ENCODE measurements at regions not wholly inside any gene's neighbourhood (a gene's known extent, or its start where the extent isn't known, plus 50 kb on each side); places are given as distances from the start of the nearest gene placed in this dataset.

DNA sequence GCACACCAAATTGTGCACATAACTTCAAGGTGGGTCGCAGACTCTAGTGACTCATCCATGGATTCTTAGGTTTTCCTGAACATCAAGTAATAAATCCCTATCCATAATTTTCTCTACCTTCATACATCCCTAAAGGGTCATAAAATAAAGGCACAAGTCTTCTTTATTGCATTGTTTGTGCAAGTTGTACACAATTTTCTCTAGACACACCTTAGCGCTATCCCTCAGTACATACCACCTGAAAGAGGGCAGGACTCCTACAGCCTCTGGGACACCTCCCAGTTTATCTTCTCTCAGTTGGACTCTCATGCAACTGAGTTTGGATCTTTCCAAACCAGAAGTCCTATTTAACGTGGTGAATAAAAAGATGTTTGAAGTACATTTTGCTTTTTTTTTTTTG lies 168.5 kb upstream of the BMP4 start:
- no peak for DNase-seq (ENCODE audit: low read depth)
- no peak overlapping the region for H3K4me3 ChIP-seq (ENCODE audit: low read depth, low read length)
- TF ChIP-seq, protein P1, sequence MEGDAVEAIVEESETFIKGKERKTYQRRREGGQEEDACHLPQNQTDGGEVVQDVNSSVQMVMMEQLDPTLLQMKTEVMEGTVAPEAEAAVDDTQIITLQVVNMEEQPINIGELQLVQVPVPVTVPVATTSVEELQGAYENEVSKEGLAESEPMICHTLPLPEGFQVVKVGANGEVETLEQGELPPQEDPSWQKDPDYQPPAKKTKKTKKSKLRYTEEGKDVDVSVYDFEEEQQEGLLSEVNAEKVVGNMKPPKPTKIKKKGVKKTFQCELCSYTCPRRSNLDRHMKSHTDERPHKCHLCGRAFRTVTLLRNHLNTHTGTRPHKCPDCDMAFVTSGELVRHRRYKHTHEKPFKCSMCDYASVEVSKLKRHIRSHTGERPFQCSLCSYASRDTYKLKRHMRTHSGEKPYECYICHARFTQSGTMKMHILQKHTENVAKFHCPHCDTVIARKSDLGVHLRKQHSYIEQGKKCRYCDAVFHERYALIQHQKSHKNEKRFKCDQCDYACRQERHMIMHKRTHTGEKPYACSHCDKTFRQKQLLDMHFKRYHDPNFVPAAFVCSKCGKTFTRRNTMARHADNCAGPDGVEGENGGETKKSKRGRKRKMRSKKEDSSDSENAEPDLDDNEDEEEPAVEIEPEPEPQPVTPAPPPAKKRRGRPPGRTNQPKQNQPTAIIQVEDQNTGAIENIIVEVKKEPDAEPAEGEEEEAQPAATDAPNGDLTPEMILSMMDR (IDR thresholded peaks at IDR 0.05; ENCODE audit: low read depth, low read length, missing control alignments): no peak

DNA sequence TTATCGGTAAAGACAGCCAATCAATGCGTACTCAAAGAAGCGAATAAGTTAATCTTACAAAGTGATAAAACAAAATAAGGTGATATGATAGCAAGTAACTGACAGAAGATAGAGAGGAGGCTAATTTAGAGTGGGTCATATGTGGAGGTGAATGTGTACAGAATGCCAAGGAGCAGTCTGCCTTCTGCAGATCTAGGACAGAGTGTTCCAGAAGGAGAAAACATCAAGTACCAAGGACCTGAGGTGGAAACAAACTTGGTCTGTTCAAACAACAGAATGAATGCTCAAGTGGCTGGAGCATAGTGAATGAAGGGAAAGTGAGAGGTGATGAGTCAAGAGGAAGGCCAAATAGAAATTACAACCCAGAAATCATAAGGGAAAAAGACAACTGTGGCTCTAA lies 170.3 kb upstream of the BMP4 start:
- no peak overlapping the region for H3K4me3 ChIP-seq (ENCODE audit: low read depth, low read length)
- TF ChIP-seq, protein P1 (IDR thresholded peaks at IDR 0.05; ENCODE audit: low read depth, low read length, missing control alignments): no peak
- DNase-seq (ENCODE audit: low read depth): no peak

DNA sequence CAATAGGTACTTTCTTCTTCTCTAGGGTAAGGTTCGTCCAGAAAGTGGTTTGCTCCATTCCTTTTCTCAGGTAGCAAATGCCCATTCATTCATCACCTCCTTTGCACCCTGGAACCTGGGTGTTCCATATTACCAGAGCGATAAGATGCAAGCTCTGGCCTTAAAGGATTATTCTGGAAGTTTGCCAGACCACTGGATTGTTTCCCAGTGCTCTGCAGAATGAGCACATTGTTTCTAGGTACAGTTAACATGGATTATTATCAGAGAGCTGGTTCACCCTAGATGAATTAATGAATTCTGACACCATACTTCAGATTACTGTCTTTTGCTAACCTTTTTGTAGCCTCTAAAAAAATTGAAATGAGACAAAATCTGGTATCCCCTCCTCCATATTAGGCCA lies 170.9 kb upstream of the BMP4 start:
- DNase-seq (ENCODE audit: low read depth): no peak
- TF ChIP-seq, protein P1 (IDR thresholded peaks at IDR 0.05; ENCODE audit: low read depth, low read length, missing control alignments): no peak
- H3K4me3 ChIP-seq (ENCODE audit: low read depth, low read length): no peak overlapping the region

DNA sequence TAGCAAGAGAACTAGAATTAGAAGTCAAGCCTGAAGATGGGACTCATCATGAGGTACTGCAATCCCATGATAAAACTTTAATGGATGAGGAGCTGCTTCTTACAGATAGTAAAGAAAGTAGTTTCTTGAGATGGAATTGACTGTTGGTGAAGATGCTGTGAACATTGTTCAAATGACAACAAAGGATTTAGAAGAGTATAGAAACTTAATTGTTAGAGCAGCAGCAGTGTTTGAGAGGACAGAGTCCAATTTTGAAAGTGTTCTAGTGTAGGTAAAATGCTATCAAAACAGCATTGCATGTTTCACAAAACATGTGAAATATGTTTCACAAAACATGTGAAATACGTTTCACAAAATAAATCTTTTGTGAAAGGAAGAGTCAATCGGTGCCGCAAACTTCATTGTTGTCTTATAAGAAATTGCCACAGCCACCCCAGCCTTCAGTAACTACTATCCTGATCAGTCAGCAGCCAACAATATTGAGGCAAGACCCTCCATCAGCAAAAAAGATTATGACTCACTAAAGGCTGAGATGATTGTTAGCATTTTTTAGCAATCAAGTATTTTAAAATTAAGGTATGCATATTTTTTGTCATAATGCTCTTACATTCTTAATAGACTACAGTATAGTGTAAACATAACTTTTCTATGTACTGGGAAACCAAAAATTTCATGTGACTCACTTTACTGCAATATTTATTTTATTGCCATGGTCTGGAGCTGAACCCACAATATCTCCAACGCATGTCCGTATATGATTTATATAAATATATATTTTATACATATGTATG lies 173.4 kb upstream of the BMP4 start:
- TF ChIP-seq, protein P1 (IDR thresholded peaks at IDR 0.05; ENCODE audit: low read depth, low read length, missing control alignments): no peak
- no peak for DNase-seq (ENCODE audit: low read depth)
- H3K4me3 ChIP-seq (ENCODE audit: low read depth, low read length): no peak overlapping the region

DNA sequence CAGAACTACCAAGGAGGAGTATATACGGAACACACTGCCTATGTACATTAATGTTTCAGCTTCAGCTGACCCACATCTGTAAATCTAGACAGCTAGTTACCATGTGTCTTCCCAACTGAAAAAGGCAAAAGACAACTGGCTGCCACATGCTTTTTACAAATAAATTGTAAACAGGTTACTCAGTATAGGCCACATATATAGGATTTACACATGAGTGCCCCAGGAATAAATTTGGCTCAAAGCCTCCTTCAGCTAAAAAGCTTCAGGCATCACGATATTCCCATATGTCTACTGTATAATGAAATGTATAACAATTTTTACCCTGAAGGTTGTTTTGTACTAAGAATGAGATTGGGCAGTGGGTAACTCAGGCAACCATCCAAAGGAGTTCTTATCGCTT lies 175.9 kb upstream of the BMP4 start:
- no peak for DNase-seq (ENCODE audit: low read depth)
- no peak overlapping the region for H3K4me3 ChIP-seq (ENCODE audit: low read depth, low read length)
- TF ChIP-seq, protein P1 (IDR thresholded peaks at IDR 0.05; ENCODE audit: low read depth, low read length, missing control alignments): no peak

DNA sequence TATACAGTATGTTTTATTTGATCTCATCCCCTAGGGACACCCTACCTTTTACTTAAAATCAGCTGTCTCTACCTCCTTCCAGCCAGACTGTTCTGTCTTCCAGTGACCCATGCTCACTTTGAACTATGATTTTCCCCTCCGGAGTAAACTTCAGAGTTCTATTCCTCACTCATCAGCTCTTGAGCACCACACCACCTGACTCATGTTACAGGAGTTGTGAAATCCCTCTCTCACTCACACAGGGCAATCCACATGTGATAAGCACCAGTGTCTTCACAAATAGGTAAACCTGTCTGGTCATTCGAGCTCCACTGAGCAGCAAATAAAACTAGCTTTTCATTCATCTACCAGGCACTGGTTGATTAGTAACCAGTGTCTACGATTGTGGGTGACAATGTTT lies 177.3 kb upstream of the BMP4 start:
- no peak for DNase-seq (ENCODE audit: low read depth)
- TF ChIP-seq, protein P1 (IDR thresholded peaks at IDR 0.05; ENCODE audit: low read depth, low read length, missing control alignments): no peak
- H3K4me3 ChIP-seq (ENCODE audit: low read depth, low read length): no peak overlapping the region

DNA sequence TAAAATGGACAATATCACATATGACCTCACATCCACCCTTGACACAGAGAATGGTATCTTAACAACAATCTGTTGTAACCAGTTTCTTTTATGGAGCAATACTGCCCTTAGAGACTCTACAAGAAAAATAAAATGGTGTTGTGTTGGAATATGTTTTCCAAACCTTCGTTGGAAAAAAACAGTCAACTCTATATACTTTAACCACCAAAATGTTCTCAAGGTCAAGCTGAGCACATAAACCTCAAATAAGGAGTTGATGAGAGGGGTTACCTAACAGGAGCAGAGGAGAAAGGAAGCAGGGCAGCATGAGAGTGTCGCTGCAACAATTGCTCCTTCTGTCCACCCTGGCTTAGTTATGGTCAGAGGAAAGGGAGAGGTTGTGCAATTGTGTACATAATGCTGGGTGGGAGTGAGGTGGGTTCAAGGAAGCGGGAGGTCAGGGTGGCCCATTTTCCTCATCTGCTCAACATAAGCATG lies 179.2 kb upstream of the BMP4 start:
- TF ChIP-seq, protein P1 (IDR thresholded peaks at IDR 0.05; ENCODE audit: low read depth, low read length, missing control alignments): no peak
- DNase-seq (ENCODE audit: low read depth): no peak
- no peak overlapping the region for H3K4me3 ChIP-seq (ENCODE audit: low read depth, low read length)

Data from GM12864 (cell line).